KMS-11 (cell line): ENCODE measurements at regions not wholly inside any gene's neighbourhood (a gene's known extent, or its start where the extent isn't known, plus 50 kb on each side); places are given as distances from the start of the nearest gene placed in this dataset.

Experiments used
- H2AFZ ChIP-seq: fragments of 200-600 bp; sonication (generic); 2 replicates; pipeline ENCODE4 v1.6.1; 2016; ENCODE audit warnings: antibody characterized with exemption, mixed run types, low read depth
- H3K27ac ChIP-seq: fragments of 200-600 bp; sonication (generic); 2 replicates; pipeline ENCODE4 v1.6.1; 2016; ENCODE audit warnings: mild to moderate bottlenecking, mixed run types
- H3K27me3 ChIP-seq: fragments of 200-600 bp; sonication (generic); 2 replicates; pipeline ENCODE4 v1.6.1; 2017; ENCODE audit warnings: mild to moderate bottlenecking, low read depth, mixed run types, moderate library complexity; ENCODE audit not compliant: insufficient read depth
- H3K36me3 ChIP-seq: fragments of 200-600 bp; sonication (generic); 2 replicates; pipeline ENCODE4 v1.6.1; 2017; ENCODE audit warnings: mild to moderate bottlenecking, mixed run types; ENCODE audit not compliant: insufficient read depth
- H3K4me1 ChIP-seq: fragments of 200-600 bp; sonication (generic); 2 replicates; pipeline ENCODE4 v1.6.1; 2016; ENCODE audit warnings: mild to moderate bottlenecking, low read depth, mixed run types; ENCODE audit not compliant: poor library complexity, severe bottlenecking
- H3K4me2 ChIP-seq: fragments of 200-600 bp; sonication (generic); 2 replicates; pipeline ENCODE4 v1.7.0; 2016; ENCODE audit warnings: mild to moderate bottlenecking, mixed run types
- H3K4me3 ChIP-seq: fragments of 200-600 bp; sonication (generic); IDR thresholded peaks from 2 replicates; pipeline ENCODE4 v1.6.1; 2017; ENCODE audit warnings: low read depth, low read length, mixed read lengths; ENCODE audit not compliant: insufficient read depth
- H3K79me2 ChIP-seq: fragments of 200-600 bp; sonication (generic); 2 replicates; pipeline ENCODE4 v1.6.1; 2016; ENCODE audit warnings: low read depth, mixed run types; ENCODE audit not compliant: insufficient read depth
- H3K9ac ChIP-seq: fragments of 200-600 bp; sonication (generic); 2 replicates; pipeline ENCODE4 v1.6.1; 2016; ENCODE audit warnings: mild to moderate bottlenecking, mixed run types
- H4K20me1 ChIP-seq: fragments of 200-600 bp; sonication (generic); 2 replicates; pipeline ENCODE4 v1.6.1; 2016; ENCODE audit warnings: mild to moderate bottlenecking, mixed run types; ENCODE audit not compliant: insufficient read depth
- CTCF ChIP-seq: fragments of 200-600 bp; sonication (generic); conservative IDR thresholded peaks from 2 replicates; pipeline ENCODE4 v1.6.1; 2017; ENCODE audit warnings: low read depth, mild to moderate bottlenecking, antibody characterized with exemption, low read length, moderate library complexity, mixed read lengths

- no peak overlapping the region for H2AFZ ChIP-seq
- H3K4me2 ChIP-seq, result no peak overlapping the region
- H4K20me1 ChIP-seq, result no peaks in the 10 kb centered on the region
- no peak overlapping the region for H3K4me3 ChIP-seq
- H3K36me3 ChIP-seq, result no peaks in the 10 kb centered on the region
- no peak for TF ChIP-seq CTCF
- no peaks in the 10 kb centered on the region for H3K79me2 ChIP-seq
- no peaks in the 10 kb centered on the region for H3K27me3 ChIP-seq
- no peaks in the 10 kb centered on the region for H3K4me1 ChIP-seq
- H3K27ac ChIP-seq, result no peak overlapping the region
- H3K9ac ChIP-seq, result no peak overlapping the region
These were observed 428.0 kb upstream of the CAMK1G start for GRCh38 chr1:209155546-209155945.

- Histone ChIP-seq H3K4me2 (no peak overlapping the region), H3K4me1 (no peaks in the 10 kb centered on the region), H3K79me2 (no peaks in the 10 kb centered on the region), H4K20me1 (no peaks in the 10 kb centered on the region), H3K36me3 (no peaks in the 10 kb centered on the region), H3K27me3 (no peaks in the 10 kb centered on the region), H3K4me3 (no peak overlapping the region), H3K9ac (no peak overlapping the region), H2AFZ (no peak overlapping the region), H3K27ac (no peak overlapping the region)
- TF ChIP-seq CTCF, result no peak
These were observed 426.5 kb upstream of the CAMK1G start for GRCh38 chr1:209156991-209157390.

- Histone ChIP-seq H3K4me3 (no peak overlapping the region), H3K79me2 (no peaks in the 10 kb centered on the region), H3K36me3 (no peaks in the 10 kb centered on the region), H2AFZ (no peak overlapping the region), H3K27me3 (no peaks in the 10 kb centered on the region), H3K4me1 (no peaks in the 10 kb centered on the region), H3K27ac (no peak overlapping the region), H3K9ac (no peak overlapping the region), H4K20me1 (no peaks in the 10 kb centered on the region), H3K4me2 (no peak overlapping the region)
- TF ChIP-seq CTCF, result no peak
These were observed 425.8 kb upstream of the CAMK1G start for GRCh38 chr1:209157546-209158249.

- H3K36me3 ChIP-seq, result no peaks in the 10 kb centered on the region
- H2AFZ ChIP-seq, result no peak overlapping the region
- no peak for TF ChIP-seq CTCF
- no peaks in the 10 kb centered on the region for H3K27me3 ChIP-seq
- no peak overlapping the region for H3K9ac ChIP-seq
- H3K4me3 ChIP-seq, result no peak overlapping the region
- no peaks in the 10 kb centered on the region for H4K20me1 ChIP-seq
- no peak overlapping the region for H3K4me2 ChIP-seq
- no peak overlapping the region for H3K27ac ChIP-seq
- no peaks in the 10 kb centered on the region for H3K4me1 ChIP-seq
- no peaks in the 10 kb centered on the region for H3K79me2 ChIP-seq
These were observed 424.7 kb upstream of the CAMK1G start for GRCh38 chr1:209158851-209159250.
